NT2/D1 (cell line): ENCODE measurements at regions not wholly inside any gene's neighbourhood (a gene's known extent, or its start where the extent isn't known, plus 50 kb on each side); places are given as distances from the start of the nearest gene placed in this dataset.

ENCODE experiments used
- DNase-seq: peaks from one replicate; pipeline ENCODE4 v3.0.0-alpha.2; 2011; ENCODE audit warnings: low read depth, low spot score
- H3K27me3 ChIP-seq: 2 replicates; pipeline ENCODE4 v1.6.0; 2011; ENCODE audit warnings: mild to moderate bottlenecking; ENCODE audit not compliant: insufficient read length, insufficient read depth
- H3K36me3 ChIP-seq: 2 replicates; pipeline ENCODE4 v1.6.1; 2011; ENCODE audit warnings: mild to moderate bottlenecking, low read length, mixed read lengths; ENCODE audit not compliant: insufficient read depth, insufficient read length
- H3K4me1 ChIP-seq: 2 replicates; pipeline ENCODE4 v1.5.1; 2011; ENCODE audit not compliant: insufficient read depth, insufficient read length
- H3K4me3 ChIP-seq: 2 replicates; pipeline ENCODE4 v1.5.1; 2011; ENCODE audit warnings: low read depth; ENCODE audit not compliant: insufficient read length
- H3K9ac ChIP-seq: 2 replicates; pipeline ENCODE4 v1.6.0; 2011; ENCODE audit warnings: low read depth; ENCODE audit not compliant: insufficient read length
- H3K9me3 ChIP-seq: 2 replicates; pipeline ENCODE4 v1.5.1; 2011; ENCODE audit warnings: mild to moderate bottlenecking, low read length; ENCODE audit not compliant: insufficient read depth
- SUZ12 ChIP-seq: IDR thresholded peaks from 2 replicates; pipeline ENCODE4 v1.6.1; 2011; ENCODE audit not compliant: insufficient read length, insufficient read depth; ENCODE audit errors: extremely low read depth
- YY1 ChIP-seq: IDR thresholded peaks from 2 replicates; pipeline ENCODE4 v1.6.1; 2011; ENCODE audit not compliant: insufficient read length, insufficient read depth
- ZNF274 ChIP-seq: IDR thresholded peaks from 2 replicates; pipeline ENCODE4 v1.6.1; 2011; ENCODE audit warnings: mild to moderate bottlenecking, low read depth, low read length

DNA sequence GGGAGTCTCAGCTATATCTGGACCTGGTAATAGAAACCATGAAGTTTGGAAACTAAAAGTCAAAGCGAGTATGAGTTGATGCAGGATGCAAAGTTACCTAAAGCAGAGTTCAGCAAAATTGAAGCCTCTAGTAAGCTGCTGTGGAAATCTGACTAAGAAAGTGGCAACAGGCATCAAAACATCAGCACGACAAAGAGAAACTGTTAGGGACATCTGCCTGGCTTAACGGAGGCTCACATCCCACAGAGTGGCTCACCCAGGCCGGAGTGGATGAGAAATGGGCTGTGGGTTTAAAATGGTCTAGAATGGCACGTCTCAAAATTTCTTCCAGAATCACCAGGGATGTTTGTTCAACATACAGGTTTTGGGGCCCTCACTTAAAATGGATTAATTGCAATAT, 164.1 kb upstream of the NPY start:
- H3K27me3 ChIP-seq = no peaks in the 10 kb centered on the region

DNA sequence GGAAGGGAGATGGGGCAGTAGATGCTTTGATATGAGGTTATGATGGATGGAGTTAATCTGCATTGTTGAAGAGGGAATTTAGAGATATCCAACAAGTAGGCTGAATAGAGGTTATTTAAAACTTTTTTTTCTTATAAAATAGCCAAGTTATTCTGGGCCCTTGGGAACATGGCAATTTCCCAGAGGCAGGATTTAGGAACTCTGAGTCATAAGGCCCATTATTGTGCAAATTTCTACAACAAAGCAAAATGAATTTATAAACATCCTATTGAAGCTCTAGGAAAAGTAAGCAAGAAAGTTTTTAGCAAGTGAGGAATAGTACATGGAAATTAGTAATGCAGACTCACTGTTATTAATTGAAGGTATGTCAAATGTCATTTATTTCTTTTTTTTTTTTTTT, 160.9 kb upstream of the NPY start:
- no peak overlapping the region for H3K4me3 ChIP-seq
- H3K4me1 ChIP-seq = no peaks in the 10 kb centered on the region
- TF ChIP-seq YY1 (no peak), SUZ12 (no peak), ZNF274 (no peak)
- DNase-seq = no peak
- H3K9ac ChIP-seq = no peak overlapping the region
- no peaks in the 10 kb centered on the region for H3K36me3 ChIP-seq
- H3K27me3 ChIP-seq = no peaks in the 10 kb centered on the region
- H3K9me3 ChIP-seq = no peaks in the 10 kb centered on the region

More for the DNA sequence above, 164.1 kb upstream of the NPY start:
- H3K9me3 ChIP-seq = no peaks in the 10 kb centered on the region
- DNase-seq = peak; percentile 63
- H3K4me1 ChIP-seq = no peaks in the 10 kb centered on the region
- H3K9ac ChIP-seq = no peak overlapping the region
- TF ChIP-seq SUZ12 (no peak), YY1 (no peak), ZNF274 (no peak)
- H3K4me3 ChIP-seq = no peak overlapping the region
- no peaks in the 10 kb centered on the region for H3K36me3 ChIP-seq

DNA sequence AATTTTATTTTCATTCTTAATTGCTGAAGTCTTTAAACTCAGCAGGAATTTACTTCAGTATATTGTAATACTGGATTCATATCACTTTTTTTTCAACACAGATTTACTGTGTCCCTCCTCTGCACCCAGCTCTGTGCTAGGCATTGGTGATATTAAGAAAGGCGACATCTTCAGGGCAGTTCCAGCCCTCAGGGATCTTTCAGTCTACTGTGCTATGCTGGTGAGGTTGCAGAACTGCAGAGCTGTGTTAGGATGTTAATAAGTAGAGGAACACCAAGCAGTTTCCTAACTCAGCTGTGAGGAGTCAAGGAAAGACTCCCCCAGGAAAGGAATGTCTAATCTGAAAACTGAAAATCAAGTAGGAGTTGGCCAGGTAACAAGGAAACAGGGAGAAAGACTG, 158.2 kb upstream of the NPY start:
- Histone ChIP-seq H3K36me3 (no peaks in the 10 kb centered on the region), H3K9me3 (no peaks in the 10 kb centered on the region), H3K9ac (no peak overlapping the region), H3K27me3 (no peaks in the 10 kb centered on the region), H3K4me1 (no peaks in the 10 kb centered on the region), H3K4me3 (no peak overlapping the region)
- TF ChIP-seq YY1 (no peak), ZNF274 (no peak), SUZ12 (no peak)
- DNase-seq = no peak

DNA sequence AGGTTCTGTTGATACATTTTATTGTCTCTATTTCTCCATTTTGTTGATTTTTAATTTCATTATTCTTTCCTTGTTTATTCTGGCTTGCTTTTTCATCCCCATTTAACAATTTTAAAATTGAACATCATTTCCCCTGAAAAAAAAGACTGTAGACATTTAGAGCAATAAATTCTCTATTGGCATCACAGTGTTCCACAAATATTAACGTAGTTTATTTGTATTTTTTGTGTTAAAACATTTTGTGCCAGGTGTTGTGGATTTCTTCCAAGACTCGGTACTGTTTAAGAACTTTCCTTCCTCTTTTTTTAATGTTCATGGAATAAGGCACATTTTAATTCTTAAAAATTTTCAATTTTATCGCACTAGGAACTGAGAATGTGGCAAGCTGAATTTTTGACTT, 156.1 kb upstream of the NPY start:
- H3K27me3 ChIP-seq = no peaks in the 10 kb centered on the region
- DNase-seq = no peak
- H3K9ac ChIP-seq = no peak overlapping the region
- TF ChIP-seq SUZ12 (no peak), YY1 (no peak), ZNF274 (no peak)
- H3K4me3 ChIP-seq = no peak overlapping the region
- no peaks in the 10 kb centered on the region for H3K36me3 ChIP-seq
- H3K4me1 ChIP-seq = no peaks in the 10 kb centered on the region
- H3K9me3 ChIP-seq = no peaks in the 10 kb centered on the region

DNA sequence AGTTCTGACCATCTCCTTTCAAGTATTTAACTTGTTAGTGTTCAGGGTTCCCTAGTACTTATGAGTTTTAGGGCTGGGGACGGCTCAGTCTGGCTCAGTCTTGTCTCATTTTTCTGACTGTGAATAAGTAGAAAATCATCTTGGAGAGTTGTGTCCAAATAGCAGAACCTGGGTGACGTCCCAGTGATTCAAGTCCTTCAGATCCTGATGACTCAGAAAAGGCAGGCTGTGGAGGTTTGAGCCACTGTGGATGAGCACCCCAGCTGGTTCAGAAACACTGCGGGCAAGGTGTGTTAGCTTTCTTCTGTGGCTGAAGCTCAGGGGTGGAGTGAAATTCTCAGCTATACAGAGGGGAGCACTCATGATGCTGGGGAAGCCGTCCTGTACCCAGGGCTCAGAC, 154.4 kb upstream of the NPY start:
- Histone ChIP-seq H3K27me3 (no peaks in the 10 kb centered on the region), H3K9ac (no peak overlapping the region), H3K36me3 (no peaks in the 10 kb centered on the region), H3K9me3 (no peaks in the 10 kb centered on the region), H3K4me3 (no peak overlapping the region), H3K4me1 (no peaks in the 10 kb centered on the region)
- TF ChIP-seq ZNF274 = no peak
- no peak for TF ChIP-seq YY1
- TF ChIP-seq SUZ12 = no peak
- DNase-seq = no peak

DNA sequence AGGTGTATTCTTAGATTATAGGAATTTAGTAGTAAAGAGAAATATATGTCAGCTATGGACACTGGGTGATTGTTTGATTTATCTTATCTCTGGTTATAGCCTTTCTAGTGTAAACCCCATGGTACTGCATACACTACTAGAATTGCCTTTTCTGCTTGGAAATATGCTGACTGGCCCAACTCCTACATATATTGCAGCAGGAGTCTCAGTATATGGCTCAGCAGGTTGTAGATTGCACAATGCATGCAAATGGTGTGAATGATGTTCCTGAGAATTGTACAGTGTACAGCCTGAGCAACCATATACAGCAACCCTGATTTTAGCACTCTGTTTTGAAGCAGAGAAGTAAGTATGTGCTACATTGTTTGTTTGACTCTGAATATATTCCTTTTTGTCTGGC, 153.4 kb upstream of the NPY start:
- TF ChIP-seq ZNF274 (no peak), YY1 (no peak), SUZ12 (no peak)
- no peaks in the 10 kb centered on the region for H3K27me3 ChIP-seq
- no peak overlapping the region for H3K4me3 ChIP-seq
- H3K9ac ChIP-seq = no peak overlapping the region
- no peaks in the 10 kb centered on the region for H3K9me3 ChIP-seq
- no peaks in the 10 kb centered on the region for H3K36me3 ChIP-seq
- DNase-seq = no peak
- H3K4me1 ChIP-seq = no peaks in the 10 kb centered on the region

DNA sequence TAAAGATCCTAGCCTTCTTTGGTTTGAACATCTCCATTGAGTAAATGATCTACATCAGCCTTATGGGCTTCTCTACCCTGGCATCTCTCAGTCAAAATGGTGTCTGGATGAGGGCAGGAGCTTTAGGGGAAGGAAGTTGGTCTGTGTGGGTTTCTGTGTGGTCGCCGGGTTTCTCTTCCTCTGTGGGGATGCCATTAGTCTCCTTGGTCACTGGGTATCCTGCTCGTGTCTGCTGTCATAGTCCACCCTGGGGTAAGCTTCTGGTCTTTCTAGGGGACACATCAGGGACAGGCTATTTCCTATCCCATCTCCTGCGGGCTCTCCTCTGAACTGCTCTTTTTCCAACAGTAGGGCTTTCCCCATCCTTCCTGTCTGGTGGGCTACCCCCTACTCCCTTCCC, 150.3 kb upstream of the NPY start:
- H3K27me3 ChIP-seq = no peaks in the 10 kb centered on the region
- H3K9ac ChIP-seq = no peak overlapping the region
- TF ChIP-seq YY1 = no peak
- no peak for TF ChIP-seq SUZ12
- no peak for TF ChIP-seq ZNF274
- no peaks in the 10 kb centered on the region for H3K36me3 ChIP-seq
- no peak overlapping the region for H3K4me3 ChIP-seq
- no peaks in the 10 kb centered on the region for H3K4me1 ChIP-seq
- DNase-seq = no peak
- H3K9me3 ChIP-seq = no peaks in the 10 kb centered on the region

DNA sequence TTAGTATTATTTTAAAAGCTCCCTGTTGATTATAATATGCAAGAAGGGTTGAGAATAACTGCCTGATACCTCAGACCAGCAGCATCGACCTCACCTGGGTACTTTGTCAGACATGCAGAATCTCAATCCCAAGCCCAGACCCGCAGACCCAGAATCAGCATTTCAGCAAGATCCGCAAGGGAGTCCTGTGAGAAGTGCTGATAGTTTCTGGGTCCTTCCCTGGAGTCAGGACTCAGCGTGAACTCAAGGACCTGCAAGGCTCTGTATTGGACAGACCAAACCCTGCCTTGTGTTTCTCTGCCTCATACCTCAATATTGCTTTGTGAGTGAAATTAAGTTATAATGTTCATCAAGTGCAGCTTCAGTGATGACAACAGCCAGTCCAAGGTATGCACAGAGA, 149.5 kb upstream of the NPY start:
- H3K36me3 ChIP-seq = no peaks in the 10 kb centered on the region
- H3K9ac ChIP-seq = no peak overlapping the region
- H3K27me3 ChIP-seq = no peaks in the 10 kb centered on the region
- DNase-seq = no peak
- H3K4me1 ChIP-seq = no peaks in the 10 kb centered on the region
- H3K4me3 ChIP-seq = no peak overlapping the region
- H3K9me3 ChIP-seq = no peaks in the 10 kb centered on the region
- TF ChIP-seq ZNF274 = no peak
- TF ChIP-seq SUZ12 = no peak
- TF ChIP-seq YY1 = no peak
